Esophagus squamous epithelium (tissue), 4 donors: ENCODE measurements at regions not wholly inside any gene's neighbourhood (a gene's known extent, or its start where the extent isn't known, plus 50 kb on each side); places are given as distances from the start of the nearest gene placed in this dataset.

Experiments used
- POLR2A ChIP-seq, 4 donors: fragments of 450-650 bp; IDR thresholded peaks; one replicate each; pipeline ENCODE4 v1.6.1; 2017; ENCODE audit warnings: antibody characterized with exemption in 4 of 4, mild to moderate bottlenecking in 4 of 4, moderate library complexity in 3 of 4
- TF ChIP-seq, protein P1 (sequence below), 6 experiments: fragments of 450-650 bp in 4 of 6; fragments of 200-600 bp in 2 of 6; sonication (generic) in 2 of 6; IDR thresholded peaks; one replicate each; pipeline ENCODE4 v1.5.1; 2016 to 2019; ENCODE audit warnings: antibody characterized with exemption in 6 of 6, mild to moderate bottlenecking in 4 of 6, moderate library complexity in 4 of 6

DNA sequence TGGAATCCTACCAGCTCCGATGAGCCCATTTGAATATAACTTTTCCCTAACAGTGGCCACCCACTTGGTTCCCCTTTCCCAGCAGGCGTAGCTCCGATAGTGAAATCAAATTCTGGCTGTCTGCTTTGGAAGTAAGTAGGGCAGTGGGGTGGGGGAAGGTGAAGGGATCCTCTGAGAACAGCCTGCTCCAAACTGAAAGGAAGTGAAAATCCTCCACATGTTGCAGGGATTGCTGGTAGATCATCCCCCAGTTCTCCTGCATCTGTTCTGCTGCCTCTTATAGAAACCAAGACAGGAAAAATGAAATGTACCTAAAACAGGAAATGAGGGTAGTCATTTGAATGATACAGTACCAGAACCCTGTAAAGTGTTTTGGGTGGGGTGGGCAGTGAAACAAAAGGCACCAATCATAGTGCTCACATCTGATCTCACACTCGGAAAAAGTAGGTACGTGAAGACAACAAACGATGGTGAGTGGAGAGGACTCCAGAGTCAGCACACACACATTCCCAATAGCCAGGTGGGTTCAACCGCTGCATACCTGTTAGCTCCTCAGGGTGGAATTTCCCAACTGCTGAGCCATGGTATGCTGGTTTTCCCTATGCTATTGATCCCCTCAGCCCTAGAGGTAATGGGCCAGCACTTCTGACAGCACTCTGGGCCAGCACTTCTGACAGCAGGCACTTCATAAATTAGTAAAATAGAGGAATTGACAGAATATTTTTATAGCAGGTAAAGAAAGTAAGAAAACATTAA lies 304.9 kb upstream of the ADAMTS9 start:
- TF ChIP-seq, protein P1, sequence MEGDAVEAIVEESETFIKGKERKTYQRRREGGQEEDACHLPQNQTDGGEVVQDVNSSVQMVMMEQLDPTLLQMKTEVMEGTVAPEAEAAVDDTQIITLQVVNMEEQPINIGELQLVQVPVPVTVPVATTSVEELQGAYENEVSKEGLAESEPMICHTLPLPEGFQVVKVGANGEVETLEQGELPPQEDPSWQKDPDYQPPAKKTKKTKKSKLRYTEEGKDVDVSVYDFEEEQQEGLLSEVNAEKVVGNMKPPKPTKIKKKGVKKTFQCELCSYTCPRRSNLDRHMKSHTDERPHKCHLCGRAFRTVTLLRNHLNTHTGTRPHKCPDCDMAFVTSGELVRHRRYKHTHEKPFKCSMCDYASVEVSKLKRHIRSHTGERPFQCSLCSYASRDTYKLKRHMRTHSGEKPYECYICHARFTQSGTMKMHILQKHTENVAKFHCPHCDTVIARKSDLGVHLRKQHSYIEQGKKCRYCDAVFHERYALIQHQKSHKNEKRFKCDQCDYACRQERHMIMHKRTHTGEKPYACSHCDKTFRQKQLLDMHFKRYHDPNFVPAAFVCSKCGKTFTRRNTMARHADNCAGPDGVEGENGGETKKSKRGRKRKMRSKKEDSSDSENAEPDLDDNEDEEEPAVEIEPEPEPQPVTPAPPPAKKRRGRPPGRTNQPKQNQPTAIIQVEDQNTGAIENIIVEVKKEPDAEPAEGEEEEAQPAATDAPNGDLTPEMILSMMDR (IDR thresholded peaks at IDR 0.05): no peak
- no peak for TF ChIP-seq POLR2A (IDR thresholded peaks at IDR 0.05)
